Mucosa of rectum (tissue), 2 donors: ENCODE measurements at regions not wholly inside any gene's neighbourhood (a gene's known extent, or its start where the extent isn't known, plus 50 kb on each side); places are given as distances from the start of the nearest gene placed in this dataset.

ENCODE experiments used
- H3K27ac ChIP-seq, 2 donors: one replicate each; pipeline ENCODE4 v1.7.0; 2013; ENCODE audit warnings: inconsistent platforms in 2 of 2, low read depth in 2 of 2, low read length in 2 of 2
- H3K27me3 ChIP-seq, 2 donors: one replicate each; pipeline ENCODE4 v1.7.0; 2013; ENCODE audit warnings: low read length in 2 of 2; ENCODE audit not compliant: control insufficient read depth in 2 of 2, insufficient read depth in 2 of 2
- H3K36me3 ChIP-seq, 2 donors: one replicate each; pipeline ENCODE4 v1.7.0; 2013; ENCODE audit warnings: low read length in 2 of 2; ENCODE audit not compliant: control insufficient read depth in 2 of 2, insufficient read depth in 2 of 2
- H3K4me1 ChIP-seq, 2 donors: one replicate each; pipeline ENCODE4 v1.7.0; 2013; ENCODE audit warnings: low read length in 2 of 2, mild to moderate bottlenecking in 1 of 2; ENCODE audit not compliant: control insufficient read depth in 2 of 2, insufficient read depth in 2 of 2
- H3K4me3 ChIP-seq, 2 donors: one replicate each; pipeline ENCODE4 v1.7.0; 2013; ENCODE audit warnings: low read length in 2 of 2
- H3K9ac ChIP-seq, 2 donors: one replicate each; pipeline ENCODE4 v1.7.0; 2013; ENCODE audit warnings: low read length in 2 of 2, low read depth in 1 of 2, mild to moderate bottlenecking in 1 of 2
- H3K9me3 ChIP-seq, 2 donors: one replicate each; pipeline ENCODE4 v1.7.0; 2013; ENCODE audit warnings: low read length in 2 of 2; ENCODE audit not compliant: control insufficient read depth in 2 of 2
- donor health status: healthy.
- donor health status: Normal muscosa, but diverticular disease.

DNA sequence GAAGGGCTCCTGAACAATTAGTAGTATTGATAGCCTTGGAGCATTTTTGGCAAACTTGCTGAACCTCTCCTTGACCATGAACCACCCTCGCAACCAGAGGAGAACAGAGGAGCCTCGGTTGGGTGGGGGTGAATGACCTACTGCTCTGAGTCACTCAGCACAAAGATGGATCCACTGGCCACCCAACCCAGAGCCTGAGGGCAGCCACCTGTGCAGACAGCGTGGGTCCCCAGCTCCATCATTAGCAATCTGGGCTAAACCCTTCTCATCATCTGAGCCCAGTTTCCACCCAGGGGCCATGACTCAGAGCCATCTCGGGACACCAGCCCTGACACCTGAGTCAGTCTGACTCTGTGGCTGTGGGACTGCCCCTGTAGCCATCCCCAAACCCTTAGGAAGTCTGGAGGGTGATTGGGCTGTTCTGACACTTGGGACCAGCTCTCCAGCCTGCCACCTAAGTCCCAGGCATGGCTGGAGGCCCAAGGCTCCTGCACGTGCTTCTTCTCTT is 171.8 kb upstream of the GPR26 start:
- H3K4me1 ChIP-seq: no peaks in the 10 kb centered on the region
- no peaks in the 10 kb centered on the region for H3K9me3 ChIP-seq
- no peak overlapping the region for H3K27ac ChIP-seq
- no peaks in the 10 kb centered on the region for H3K36me3 ChIP-seq
- peaks cover 0 to 4% of the 10 kb centered on the region in 2 donors for H3K27me3 ChIP-seq
- H3K9ac ChIP-seq: no peak overlapping the region
- no peak overlapping the region for H3K4me3 ChIP-seq

GRCh38 chr10:123496375-123496774 is 169.8 kb upstream of the GPR26 start:
- no peak overlapping the region for H3K4me3 ChIP-seq
- peaks cover 0 to 4% of the 10 kb centered on the region in 2 donors for H3K27me3 ChIP-seq
- no peaks in the 10 kb centered on the region for H3K9me3 ChIP-seq
- H3K9ac ChIP-seq: no peak overlapping the region
- H3K27ac ChIP-seq: no peak overlapping the region
- H3K36me3 ChIP-seq: no peaks in the 10 kb centered on the region
- H3K4me1 ChIP-seq: no peaks in the 10 kb centered on the region

DNA sequence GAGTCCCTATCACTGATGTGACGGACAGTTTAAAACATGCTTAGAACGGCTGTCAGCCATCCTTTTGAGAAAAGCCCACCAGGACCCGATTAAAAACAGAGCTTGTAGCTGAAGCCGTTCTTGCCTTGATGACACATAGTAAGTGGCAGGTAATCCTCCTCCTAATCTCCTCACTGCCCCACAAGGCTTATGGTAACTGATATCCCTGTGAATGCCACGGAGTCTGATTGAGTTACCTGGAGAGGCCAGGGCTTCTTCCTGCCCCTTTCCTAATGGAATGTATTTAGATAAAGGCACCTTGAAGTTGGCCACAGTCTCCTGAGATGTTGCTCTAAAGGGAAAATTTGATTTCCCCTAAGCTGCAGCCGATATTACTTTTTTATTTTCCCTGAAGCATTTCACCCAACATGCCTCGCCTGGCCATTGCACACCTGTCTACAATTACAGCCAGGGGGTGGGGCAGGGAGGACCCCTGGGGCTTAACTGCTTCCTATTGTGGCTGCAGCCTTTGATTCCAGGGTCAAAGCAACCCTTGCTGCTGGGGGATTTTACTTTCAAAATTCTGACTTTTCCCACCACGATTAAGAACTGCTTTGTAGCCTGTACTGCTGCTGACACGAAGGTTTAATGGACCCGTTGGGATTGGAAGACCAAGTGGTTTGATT is 169.0 kb upstream of the GPR26 start:
- H3K4me3 ChIP-seq: no peak overlapping the region
- H3K27me3 ChIP-seq: peaks cover 0 to 4% of the 10 kb centered on the region in 2 donors
- no peak overlapping the region for H3K27ac ChIP-seq
- H3K4me1 ChIP-seq: no peaks in the 10 kb centered on the region
- H3K36me3 ChIP-seq: no peaks in the 10 kb centered on the region
- no peak overlapping the region for H3K9ac ChIP-seq
- no peaks in the 10 kb centered on the region for H3K9me3 ChIP-seq

- Histone ChIP-seq H3K36me3 (no peaks in the 10 kb centered on the region), H3K9me3 (no peaks in the 10 kb centered on the region), H3K4me1 (no peaks in the 10 kb centered on the region), H3K9ac (no peak overlapping the region), H3K4me3 (no peak overlapping the region), H3K27ac (no peak overlapping the region), H3K27me3 (peaks cover 0 to 1% of the 10 kb centered on the region in 2 donors)
These were observed 166.0 kb upstream of the GPR26 start for GRCh38 chr10:123500110-123500509.

- H3K9ac ChIP-seq: no peak overlapping the region
- H3K27me3 ChIP-seq: peaks cover 0 to 2% of the 10 kb centered on the region in 2 donors
- no peak overlapping the region for H3K27ac ChIP-seq
- no peak overlapping the region for H3K4me3 ChIP-seq
- no peaks in the 10 kb centered on the region for H3K4me1 ChIP-seq
- no peaks in the 10 kb centered on the region for H3K9me3 ChIP-seq
- H3K36me3 ChIP-seq: no peaks in the 10 kb centered on the region
These were observed 165.0 kb upstream of the GPR26 start for GRCh38 chr10:123501148-123501547.

DNA sequence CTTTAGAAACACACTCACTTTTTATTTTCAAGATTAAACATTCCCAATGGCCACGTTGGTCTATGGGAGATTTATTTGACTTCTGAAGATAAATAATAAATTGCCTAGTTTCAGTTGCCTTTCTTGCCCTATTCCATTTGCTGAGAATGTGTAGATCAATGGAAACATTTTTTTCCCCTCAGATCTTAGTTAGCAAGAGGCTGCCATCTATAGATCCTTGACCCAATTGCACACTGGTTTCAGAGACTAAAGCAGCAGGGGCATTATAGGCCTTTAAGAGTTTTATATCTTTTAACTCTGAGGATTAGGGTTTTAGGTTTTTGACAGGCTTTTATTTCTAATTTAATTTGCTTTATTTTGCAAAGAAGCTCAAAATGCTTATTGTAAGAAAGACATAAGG is 163.2 kb upstream of the GPR26 start:
- H3K9me3 ChIP-seq: no peaks in the 10 kb centered on the region
- H3K27ac ChIP-seq: no peak overlapping the region
- H3K36me3 ChIP-seq: no peaks in the 10 kb centered on the region
- no peak overlapping the region for H3K9ac ChIP-seq
- H3K4me1 ChIP-seq: no peaks in the 10 kb centered on the region
- H3K4me3 ChIP-seq: no peak overlapping the region
- peaks cover 0 to 2% of the 10 kb centered on the region in 2 donors for H3K27me3 ChIP-seq

- Histone ChIP-seq H3K36me3 (no peaks in the 10 kb centered on the region), H3K9me3 (no peaks in the 10 kb centered on the region), H3K27me3 (peaks cover 0 to 2% of the 10 kb centered on the region in 2 donors), H3K27ac (no peak overlapping the region), H3K9ac (no peak overlapping the region), H3K4me1 (no peaks in the 10 kb centered on the region), H3K4me3 (no peak overlapping the region)
These were observed 159.7 kb upstream of the GPR26 start for GRCh38 chr10:123506455-123506854.

DNA sequence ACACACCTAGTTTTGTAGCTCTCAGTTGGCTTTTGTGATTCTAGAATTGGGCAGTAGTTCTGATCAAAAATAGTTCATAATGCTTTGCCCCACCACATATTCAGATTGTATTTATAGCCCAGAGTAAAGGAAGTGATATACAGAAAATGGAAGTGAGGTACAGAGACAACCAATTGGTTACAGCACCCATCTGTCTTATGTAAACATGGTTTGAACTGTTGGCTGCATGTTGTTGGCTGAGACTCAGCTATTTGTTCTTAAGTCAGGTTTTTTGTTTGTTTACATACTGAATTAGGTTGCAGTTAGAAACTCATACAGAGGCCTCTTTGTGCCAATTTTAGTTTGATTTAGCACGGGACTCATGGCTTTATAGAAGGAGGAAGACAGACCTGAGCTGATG is 158.9 kb upstream of the GPR26 start:
- no peaks in the 10 kb centered on the region for H3K4me1 ChIP-seq
- H3K36me3 ChIP-seq: no peaks in the 10 kb centered on the region
- no peak overlapping the region for H3K4me3 ChIP-seq
- peaks cover 0 to 2% of the 10 kb centered on the region in 2 donors for H3K27me3 ChIP-seq
- no peak overlapping the region for H3K9ac ChIP-seq
- H3K9me3 ChIP-seq: no peaks in the 10 kb centered on the region
- H3K27ac ChIP-seq: no peak overlapping the region

GRCh38 chr10:123509338-123509737 is 156.8 kb upstream of the GPR26 start:
- H3K27me3 ChIP-seq: peaks cover 0 to 2% of the 10 kb centered on the region in 2 donors
- H3K9ac ChIP-seq: no peak overlapping the region
- no peaks in the 10 kb centered on the region for H3K9me3 ChIP-seq

DNA sequence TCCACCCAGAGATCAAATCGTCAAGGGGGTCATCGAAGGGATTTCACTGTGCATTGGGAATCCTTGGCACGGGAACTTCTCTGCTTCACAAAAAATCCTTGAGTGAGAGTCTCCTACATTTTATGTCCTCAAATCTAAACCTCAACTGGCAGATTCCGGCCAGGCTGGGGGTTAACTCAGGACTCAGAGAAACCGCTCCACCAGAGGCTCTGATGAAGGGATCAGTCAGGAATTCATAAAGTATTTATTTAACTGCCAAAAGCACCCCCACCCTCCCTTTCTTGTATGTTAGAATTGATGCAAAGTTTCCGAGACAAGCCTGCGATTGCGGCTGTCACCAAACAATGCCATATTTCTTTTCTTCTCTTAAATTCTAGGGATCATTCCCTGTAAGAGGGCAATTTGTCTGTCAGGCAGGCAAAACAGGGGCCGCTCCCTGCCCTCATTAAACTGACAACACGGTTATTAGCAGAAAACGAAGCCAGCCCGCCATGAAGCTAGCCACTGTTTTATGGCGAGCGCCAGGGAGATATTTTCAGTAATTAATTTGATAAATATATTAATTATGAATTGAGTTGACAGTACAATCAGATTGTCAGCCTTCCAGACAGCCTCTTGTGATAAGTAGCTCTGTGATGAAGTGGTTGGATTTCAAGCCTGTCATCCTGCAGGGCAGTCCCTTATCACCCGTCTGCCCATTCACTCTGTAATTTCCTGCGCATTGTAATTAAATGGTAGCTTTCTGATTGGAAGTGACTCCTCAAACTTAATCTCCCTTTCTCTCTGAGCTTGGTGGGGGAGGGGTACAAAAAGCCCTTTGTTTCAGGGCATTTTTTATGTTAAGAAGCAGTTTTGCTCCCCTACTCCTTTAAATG is 153.0 kb upstream of the GPR26 start:
- Histone ChIP-seq H3K4me1 (no peaks in the 10 kb centered on the region), H3K27me3 (no peaks in the 10 kb centered on the region)

More at GRCh38 chr10:123509338-123509737, 156.8 kb upstream of the GPR26 start:
- H3K4me3 ChIP-seq: no peak overlapping the region
- H3K27ac ChIP-seq: no peak overlapping the region
- H3K36me3 ChIP-seq: no peaks in the 10 kb centered on the region
- no peaks in the 10 kb centered on the region for H3K4me1 ChIP-seq

More for the DNA sequence above, 153.0 kb upstream of the GPR26 start:
- H3K9ac ChIP-seq: no peak overlapping the region
- no peaks in the 10 kb centered on the region for H3K36me3 ChIP-seq
- no peaks in the 10 kb centered on the region for H3K9me3 ChIP-seq
- no peak overlapping the region for H3K4me3 ChIP-seq
- no peak overlapping the region for H3K27ac ChIP-seq
